Brain microvascular endothelial cell (primary cell): ENCODE measurements at regions not wholly inside any gene's neighbourhood (a gene's known extent, or its start where the extent isn't known, plus 50 kb on each side); places are given as distances from the start of the nearest gene placed in this dataset.

Experiments
- DNase-seq: peaks from one replicate; pipeline ENCODE4 v3.0.0-alpha.2; 2020
- H3K27ac ChIP-seq: fragments of 250-450 bp; sonication (Bioruptor Pico); 2 replicates; pipeline ENCODE4 v1.5.1; 2020; ENCODE audit warnings: mild to moderate bottlenecking, moderate library complexity
- H3K27me3 ChIP-seq: fragments of 250-450 bp; sonication (Bioruptor Pico); replicated peaks from 2 replicates; pipeline ENCODE4 v1.5.1; 2020; ENCODE audit warnings: mild to moderate bottlenecking
- H3K36me3 ChIP-seq: fragments of 250-450 bp; sonication (Bioruptor Pico); replicated peaks from 2 replicates; pipeline ENCODE4 v1.5.1; 2020; ENCODE audit warnings: mild to moderate bottlenecking
- H3K4me3 ChIP-seq: 2 replicates; pipeline ENCODE4 v1.5.1; 2011; ENCODE audit warnings: low read depth, mild to moderate bottlenecking, control low read depth, low read length, moderate library complexity
- in situ Hi-C: cut with HindIII; loops from 2 replicates; pipeline ENCODE4 v1.10.0; 2017; ENCODE audit warnings: low sequenced_read_pairs, low pct_ligation_motif_present
- TF ChIP-seq, protein P1 (sequence below): IDR thresholded peaks from 2 replicates; pipeline ENCODE4 v1.5.1; 2011; ENCODE audit warnings: low read depth, mild to moderate bottlenecking, moderate library complexity, low read length, control low read depth, inconsistent platforms; ENCODE audit errors: missing control alignments

DNA sequence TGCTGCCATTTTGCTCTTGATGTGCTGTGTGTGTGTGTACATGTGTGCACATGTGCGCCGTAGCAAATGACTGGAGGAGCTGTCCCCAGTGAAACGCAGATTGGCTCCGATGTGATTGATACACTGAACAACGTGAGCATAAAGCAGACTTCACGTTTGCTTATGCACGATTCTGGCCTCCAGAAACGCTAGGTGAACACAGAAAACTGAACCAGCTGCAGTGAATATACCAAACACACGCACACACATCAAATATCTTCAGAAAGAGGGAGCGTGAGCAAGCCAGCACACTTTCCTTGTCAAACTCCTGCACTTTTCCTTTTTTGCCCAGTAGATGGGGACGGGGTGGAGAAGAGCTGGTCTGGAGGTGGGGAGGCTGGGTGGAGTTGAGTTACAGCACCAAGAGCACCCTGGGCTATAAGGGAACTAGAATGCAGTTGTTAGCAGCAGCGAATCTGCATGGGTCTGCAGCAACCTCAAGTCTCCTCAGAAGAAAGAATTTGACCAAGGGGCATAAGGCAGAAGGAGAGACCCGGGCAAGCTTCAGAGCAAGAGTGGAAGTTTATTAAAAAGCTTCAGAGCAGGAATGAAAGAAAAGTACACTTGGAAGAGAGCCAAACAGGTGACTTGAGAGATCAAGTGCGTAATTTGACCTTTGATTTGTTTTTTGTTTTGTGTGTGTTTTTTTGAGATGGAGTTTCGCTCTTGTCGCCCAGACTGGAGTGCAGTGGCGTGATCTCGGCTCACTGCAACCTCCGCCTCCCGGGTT lies 77.8 kb upstream of the CADM1 start:
- in situ Hi-C loops, result no loop called here
- no peak overlapping the region for H3K27ac ChIP-seq
- TF ChIP-seq, protein P1, sequence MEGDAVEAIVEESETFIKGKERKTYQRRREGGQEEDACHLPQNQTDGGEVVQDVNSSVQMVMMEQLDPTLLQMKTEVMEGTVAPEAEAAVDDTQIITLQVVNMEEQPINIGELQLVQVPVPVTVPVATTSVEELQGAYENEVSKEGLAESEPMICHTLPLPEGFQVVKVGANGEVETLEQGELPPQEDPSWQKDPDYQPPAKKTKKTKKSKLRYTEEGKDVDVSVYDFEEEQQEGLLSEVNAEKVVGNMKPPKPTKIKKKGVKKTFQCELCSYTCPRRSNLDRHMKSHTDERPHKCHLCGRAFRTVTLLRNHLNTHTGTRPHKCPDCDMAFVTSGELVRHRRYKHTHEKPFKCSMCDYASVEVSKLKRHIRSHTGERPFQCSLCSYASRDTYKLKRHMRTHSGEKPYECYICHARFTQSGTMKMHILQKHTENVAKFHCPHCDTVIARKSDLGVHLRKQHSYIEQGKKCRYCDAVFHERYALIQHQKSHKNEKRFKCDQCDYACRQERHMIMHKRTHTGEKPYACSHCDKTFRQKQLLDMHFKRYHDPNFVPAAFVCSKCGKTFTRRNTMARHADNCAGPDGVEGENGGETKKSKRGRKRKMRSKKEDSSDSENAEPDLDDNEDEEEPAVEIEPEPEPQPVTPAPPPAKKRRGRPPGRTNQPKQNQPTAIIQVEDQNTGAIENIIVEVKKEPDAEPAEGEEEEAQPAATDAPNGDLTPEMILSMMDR, result no peak
- H3K27me3 ChIP-seq, result no peaks in the 10 kb centered on the region
- no peak overlapping the region for H3K4me3 ChIP-seq
- no peaks in the 10 kb centered on the region for H3K36me3 ChIP-seq
- no peak for DNase-seq

DNA sequence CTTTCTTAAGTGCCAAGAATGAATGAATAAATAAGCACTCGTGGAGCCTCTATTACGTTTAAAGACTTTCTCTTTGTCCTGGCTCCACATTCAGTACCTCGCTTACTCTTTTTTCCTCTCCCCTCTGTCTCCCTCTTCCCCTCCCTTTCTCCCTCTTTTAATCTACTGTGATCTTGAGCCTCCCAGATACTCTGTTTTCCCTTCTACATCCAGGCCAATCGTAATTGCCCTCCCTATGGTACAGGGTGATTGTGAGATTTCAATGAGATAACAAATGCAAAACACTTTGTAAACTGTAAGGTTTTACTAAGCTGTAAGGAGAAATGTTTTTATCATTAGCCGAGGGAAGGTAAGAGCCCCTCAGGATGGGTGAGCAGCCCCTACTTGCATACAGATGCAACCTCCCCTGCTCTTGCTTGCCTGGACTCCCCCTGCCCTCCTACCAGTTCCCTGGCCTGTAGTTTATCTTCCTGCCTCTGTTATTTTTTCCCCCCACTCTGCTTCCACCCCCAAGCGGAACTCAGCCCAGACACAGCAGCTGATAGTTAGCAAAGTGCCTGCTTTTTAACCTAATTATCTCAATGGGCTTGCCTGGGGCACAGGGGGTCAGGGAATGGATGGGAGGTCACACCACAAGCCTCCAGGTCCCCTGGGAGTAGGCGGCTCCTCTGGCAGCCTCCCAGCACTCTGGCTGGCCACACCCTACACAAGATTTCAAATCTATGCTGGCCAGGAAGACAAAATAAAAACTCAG lies 76.9 kb upstream of the CADM1 start:
- H3K27ac ChIP-seq, result no peak overlapping the region
- H3K27me3 ChIP-seq, result no peaks in the 10 kb centered on the region
- in situ Hi-C loops, result no loop called here
- no peak overlapping the region for H3K4me3 ChIP-seq
- no peak for DNase-seq
- H3K36me3 ChIP-seq, result no peaks in the 10 kb centered on the region
- TF ChIP-seq, protein P1, result no peak

DNA sequence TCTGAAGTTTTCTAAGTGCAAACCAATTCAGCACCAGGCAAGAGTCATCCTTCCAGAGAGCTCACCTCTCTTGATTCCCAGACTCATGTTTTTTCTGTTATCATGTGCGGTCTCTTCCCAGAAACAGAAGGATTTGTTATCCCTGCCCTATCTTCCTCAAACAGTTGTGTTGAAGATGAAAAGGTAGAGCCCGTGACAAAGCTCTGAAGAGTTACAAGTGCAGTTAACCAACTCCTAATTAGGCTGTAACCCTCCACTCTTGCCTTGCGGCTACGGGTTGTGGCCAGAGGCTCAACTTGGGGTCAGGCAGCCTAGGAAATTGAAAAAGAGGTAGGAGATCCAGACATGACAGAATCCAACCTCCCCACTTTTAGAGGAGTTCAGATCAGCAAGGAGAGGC lies 76.2 kb upstream of the CADM1 start:
- Histone ChIP-seq H3K27ac (no peak overlapping the region), H3K27me3 (no peaks in the 10 kb centered on the region), H3K4me3 (no peak overlapping the region), H3K36me3 (no peaks in the 10 kb centered on the region)
- in situ Hi-C loops, result no loop called here
- TF ChIP-seq, protein P1, result no peak
- DNase-seq, result no peak

DNA sequence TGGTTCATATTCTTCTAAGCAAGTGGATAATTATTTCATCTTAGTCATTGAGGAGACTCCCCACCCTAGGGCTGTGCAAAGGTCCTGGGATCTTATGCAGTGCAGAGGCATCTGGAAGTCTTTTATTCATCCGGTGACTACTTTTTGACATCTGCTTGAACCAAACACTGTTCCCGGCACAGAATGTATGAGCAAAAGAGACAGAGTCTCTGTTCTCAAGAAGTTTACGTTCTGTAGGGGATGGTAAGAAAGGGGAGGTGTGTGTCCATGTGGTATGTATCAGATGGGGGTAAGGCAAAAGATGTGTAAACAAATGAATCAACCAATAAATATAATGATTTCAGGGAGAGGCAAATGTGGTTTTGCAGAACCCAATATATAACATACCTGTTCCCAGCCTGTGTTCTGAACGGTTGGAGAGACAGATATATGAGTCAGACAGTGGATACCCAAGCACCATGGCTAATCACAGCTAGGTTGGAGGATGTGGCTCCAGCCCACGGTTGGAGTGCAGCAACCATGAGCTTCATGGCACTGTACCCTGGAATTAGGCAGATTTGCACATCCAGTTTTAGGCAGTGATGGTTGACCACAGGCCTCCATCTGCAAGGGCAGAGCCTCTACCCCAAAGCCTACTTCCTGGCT lies 75.1 kb upstream of the CADM1 start:
- in situ Hi-C loops, result no loop called here
- no peaks in the 10 kb centered on the region for H3K27me3 ChIP-seq
- H3K4me3 ChIP-seq, result no peak overlapping the region
- TF ChIP-seq, protein P1, result no peak
- no peak for DNase-seq
- H3K27ac ChIP-seq, result no peak overlapping the region
- no peaks in the 10 kb centered on the region for H3K36me3 ChIP-seq

DNA sequence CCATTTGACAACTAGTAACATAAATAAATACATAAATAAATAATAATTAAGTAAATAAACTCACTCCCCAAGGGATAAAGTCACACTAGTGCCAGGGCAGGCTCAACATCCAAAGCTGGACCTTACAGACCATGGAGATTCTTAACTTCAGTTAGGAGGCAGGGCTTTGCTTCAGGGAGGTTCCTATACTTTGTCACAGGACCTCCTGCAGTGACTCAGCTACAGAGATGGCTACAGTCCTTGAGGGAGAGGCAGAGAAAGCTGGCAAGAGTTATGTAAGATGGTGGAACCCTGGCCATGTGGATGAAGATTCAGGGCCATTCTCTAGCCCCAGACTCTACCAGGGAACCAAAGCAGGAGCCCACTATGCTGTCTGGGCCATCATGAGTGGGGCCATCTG lies 74.1 kb upstream of the CADM1 start:
- no peak for DNase-seq
- H3K4me3 ChIP-seq, result no peak overlapping the region
- in situ Hi-C loops, result no loop called here
- no peaks in the 10 kb centered on the region for H3K36me3 ChIP-seq
- H3K27me3 ChIP-seq, result no peaks in the 10 kb centered on the region
- TF ChIP-seq, protein P1, result no peak
- H3K27ac ChIP-seq, result no peak overlapping the region
